ENCODE measurements at regions not wholly inside any gene's neighbourhood (a gene's known extent, or its start where the extent isn't known, plus 50 kb on each side); places are given as distances from the start of the nearest gene placed in this dataset.
"Not testable (repeated sequence)": the region's sequence is repeated elsewhere in the genome, so short reads cannot be mapped to it uniquely, and the experiment has no call there.

GRCh38 chr5:98237794-98238193 lies 535.7 kb upstream of the RGMB start:
- H3K27ac ChIP-seq (ENCODE audit: insufficient read depth, low read length); H2AK9ac ChIP-seq (replicated peaks; ENCODE audit: low read depth, low read length, poor library complexity); in situ Hi-C loops (cut with MboI; ENCODE audit: low sequenced_read_pairs); H4K91ac ChIP-seq (ENCODE audit: insufficient read depth, low read depth, low read length); DNase-seq; H3K4ac ChIP-seq (ENCODE audit: low read depth, low read length); POLR2A ChIA-PET (ENCODE audit: unreplicated experiment); H3K14ac ChIP-seq (replicated peaks; ENCODE audit: low read depth, low read length); ATAC-seq (ENCODE audit: low read depth); H2BK5ac ChIP-seq (ENCODE audit: low read depth, low read length, poor library complexity, severe bottlenecking); H3K4me2 ChIP-seq (ENCODE audit: low read depth, low read length); CTCF ChIA-PET; H3K9ac ChIP-seq (ENCODE audit: low read depth, low read length); H3K56ac ChIP-seq (ENCODE audit: extremely low read depth, insufficient read depth, low read length); H3K9me1 ChIP-seq (ENCODE audit: insufficient read depth, low read length); H4K20me1 ChIP-seq (ENCODE audit: insufficient read depth, low read length); H2BK20ac ChIP-seq (ENCODE audit: low read depth, low read length); H3K36me3 ChIP-seq (ENCODE audit: control insufficient read depth, insufficient read depth, low read length); H3K4me1 ChIP-seq (ENCODE audit: control insufficient read depth, insufficient read depth, low read length); H3K4me3 ChIP-seq (ENCODE audit: insufficient read depth, low read depth, low read length); H2AK5ac ChIP-seq (ENCODE audit: low read depth, low read length); H3K79me1 ChIP-seq (ENCODE audit: low read depth in 1 of 2, low read length in 2 of 2); H2BK120ac ChIP-seq (ENCODE audit: low read depth, low read length); H3K23ac ChIP-seq (ENCODE audit: low read depth, low read length); dilution Hi-C loops (cut with HindIII; ENCODE audit: low sequenced_read_pairs, unreplicated experiment); H4K8ac ChIP-seq (ENCODE audit: low read depth in 2 of 2, low read length in 2 of 2); H4K5ac ChIP-seq (ENCODE audit: low read depth, low read length); BruUV-seq (replicated peaks); H3K27me3 ChIP-seq (ENCODE audit: control insufficient read depth, insufficient read depth, low read length); H2AFZ ChIP-seq (replicated peaks; ENCODE audit: low read length, poor library complexity); H3K18ac ChIP-seq (ENCODE audit: low read depth, low read length); H3K9me3 ChIP-seq (ENCODE audit: control insufficient read depth, insufficient read depth, low read length); intact Hi-C loops (cut with micrococcal nuclease); H2BK15ac ChIP-seq (ENCODE audit: low read depth, low read length): not testable (repeated sequence)
- WGBS, 2 experiments (ENCODE audit: extremely low coverage in 2 of 2, insufficient read length in 1 of 2) = no CpG with 5 or more reads among the region's 5 CpGs
